ENCODE measurements at regions not wholly inside any gene's neighbourhood (a gene's known extent, or its start where the extent isn't known, plus 50 kb on each side); places are given as distances from the start of the nearest gene placed in this dataset.
"Not testable (repeated sequence)": the region's sequence is repeated elsewhere in the genome, so short reads cannot be mapped to it uniquely, and the experiment has no call there.

DNA sequence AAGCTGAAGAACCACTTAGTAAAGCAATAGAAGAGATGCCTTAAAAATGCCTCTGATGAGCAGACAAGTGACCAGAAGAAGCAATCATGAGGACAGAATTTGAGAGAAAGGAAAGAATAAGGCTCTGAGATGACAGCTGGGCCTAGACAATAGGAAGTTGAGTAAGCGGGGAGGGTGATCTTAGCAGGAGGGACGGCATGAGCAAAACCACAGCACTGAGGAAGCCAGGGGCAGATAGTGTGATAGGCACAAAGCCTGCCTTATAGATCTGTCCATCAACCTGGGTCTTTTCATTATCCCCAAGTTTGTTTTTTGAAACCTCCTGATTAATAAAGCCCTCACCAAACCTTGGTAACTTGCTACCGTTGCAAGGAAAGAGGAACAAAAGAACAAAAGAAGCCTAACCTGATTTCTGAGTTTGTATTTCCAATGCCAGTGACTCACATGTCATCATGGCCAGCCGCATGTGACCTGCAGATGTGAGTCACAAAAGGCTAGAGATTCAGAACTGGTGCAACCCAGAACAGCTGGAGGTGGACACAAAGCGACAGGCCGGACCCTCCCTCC, 55.7 kb upstream of the PPARGC1A start:
- FAIRE-seq (no peak), DNase-seq (ENCODE audit: insufficient read length) (no peak)
- TF ChIP-seq TAF1 (IDR thresholded peaks at IDR 0.05; ENCODE audit: borderline replicate concordance, low read depth, low read length): no peak
- no peak for TF ChIP-seq POLR2A (IDR thresholded peaks at IDR 0.05; ENCODE audit: low read depth, low read length)
- no peak for TF ChIP-seq POLR2AphosphoS5 (IDR thresholded peaks at IDR 0.05; ENCODE audit: low read depth, low read length)

DNA sequence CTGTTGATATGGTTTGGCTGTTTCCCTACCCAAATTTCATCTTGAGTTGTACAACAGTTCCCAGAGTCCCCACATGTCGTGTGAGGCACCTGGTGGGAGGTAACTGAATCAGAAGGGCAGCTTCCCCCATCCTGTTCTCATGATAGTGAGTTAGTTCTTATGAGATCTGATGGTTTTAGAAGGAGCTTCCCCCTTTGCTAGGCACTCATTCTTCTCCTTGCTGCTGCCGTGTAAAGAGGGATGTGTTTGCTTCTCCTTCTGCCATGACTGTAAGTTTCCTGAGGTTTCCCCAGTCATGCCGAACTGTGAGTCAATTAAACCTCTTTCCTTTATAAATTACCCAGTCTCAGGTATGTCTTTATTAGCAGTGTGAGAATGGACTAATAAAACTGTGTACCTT, 54.7 kb upstream of the PPARGC1A start:
- DNase-seq (ENCODE audit: insufficient read length); FAIRE-seq: not testable (repeated sequence)

DNA sequence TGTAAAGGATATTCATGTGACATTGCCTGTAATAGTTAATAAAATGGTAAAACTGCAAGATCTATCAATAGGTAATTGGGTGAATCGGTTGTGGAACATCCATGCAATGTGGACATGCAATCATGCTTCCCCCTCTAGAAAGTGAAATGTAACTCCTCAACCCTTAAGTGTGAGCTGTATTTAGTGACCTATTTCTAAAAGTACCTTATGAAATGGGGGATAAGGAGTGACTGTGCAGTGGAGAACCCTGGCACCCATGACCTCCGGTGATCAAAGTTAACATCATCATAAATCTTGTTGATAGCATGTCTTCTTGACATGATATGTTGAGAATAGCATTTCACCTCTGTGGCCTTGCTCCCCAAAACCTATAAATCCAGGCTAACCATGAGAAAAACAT, 53.6 kb upstream of the PPARGC1A start:
- no peak for DNase-seq (ENCODE audit: insufficient read length)
- no peak for FAIRE-seq
- TF ChIP-seq POLR2A (IDR thresholded peaks at IDR 0.05; ENCODE audit: low read depth, low read length) (no peak), TAF1 (IDR thresholded peaks at IDR 0.05; ENCODE audit: borderline replicate concordance, low read depth, low read length) (no peak), POLR2AphosphoS5 (IDR thresholded peaks at IDR 0.05; ENCODE audit: low read depth, low read length) (no peak)

DNA sequence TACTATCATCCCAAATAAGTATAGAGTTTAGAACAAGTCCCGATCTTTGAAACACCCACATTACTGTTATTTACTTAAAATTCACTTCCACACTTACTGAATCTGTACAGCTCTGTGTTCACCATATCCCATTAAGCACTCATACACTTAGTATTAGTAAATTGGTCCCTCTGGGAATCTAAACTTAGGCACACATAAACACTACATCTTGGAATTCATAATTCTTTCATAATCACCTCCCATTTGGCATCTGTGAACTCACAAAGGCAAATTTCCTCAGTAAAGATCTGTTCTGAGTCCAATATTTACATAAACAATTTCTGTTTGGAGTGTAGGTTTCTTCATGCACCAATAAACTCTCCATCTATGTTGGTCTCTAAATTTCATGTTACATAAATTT, 52.6 kb upstream of the PPARGC1A start:
- no peak for FAIRE-seq
- TF ChIP-seq POLR2A (IDR thresholded peaks at IDR 0.05; ENCODE audit: low read depth, low read length) (no peak), TAF1 (IDR thresholded peaks at IDR 0.05; ENCODE audit: borderline replicate concordance, low read depth, low read length) (no peak), POLR2AphosphoS5 (IDR thresholded peaks at IDR 0.05; ENCODE audit: low read depth, low read length) (no peak)
- DNase-seq (ENCODE audit: insufficient read length): no peak

Measured in GM12892 (cell line).